Trophoblast cell (in vitro differentiated cells and primary cell): ENCODE measurements at regions not wholly inside any gene's neighbourhood (a gene's known extent, or its start where the extent isn't known, plus 50 kb on each side); places are given as distances from the start of the nearest gene placed in this dataset.

ENCODE experiments used
- DNase-seq, 2 donors: peaks; one replicate each; pipeline ENCODE4 v3.0.0-alpha.2; 2016
- H2AFZ ChIP-seq: 2 replicates; pipeline ENCODE4 v1.6.1; 2013; ENCODE audit warnings: low read length, moderate library complexity, mild to moderate bottlenecking; ENCODE audit not compliant: insufficient read depth, poor library complexity
- H2AK5ac ChIP-seq: 2 replicates; pipeline ENCODE4 v1.6.1; 2013; ENCODE audit warnings: mild to moderate bottlenecking, low read length
- H2BK120ac ChIP-seq: 2 replicates; pipeline ENCODE4 v1.6.1; 2013; ENCODE audit warnings: low read length, mild to moderate bottlenecking, moderate library complexity; ENCODE audit not compliant: insufficient read depth, poor library complexity
- H2BK12ac ChIP-seq: 2 replicates; pipeline ENCODE4 v1.6.1; 2013; ENCODE audit warnings: mild to moderate bottlenecking, low read length, moderate library complexity
- H2BK5ac ChIP-seq: 2 replicates; pipeline ENCODE4 v1.6.1; 2013; ENCODE audit warnings: low read length, low read depth, moderate library complexity, mild to moderate bottlenecking; ENCODE audit not compliant: poor library complexity
- H3K14ac ChIP-seq: 2 replicates; pipeline ENCODE4 v1.6.1; 2013; ENCODE audit warnings: mild to moderate bottlenecking, low read length
- H3K18ac ChIP-seq: 2 replicates; pipeline ENCODE4 v1.6.1; 2013; ENCODE audit warnings: mild to moderate bottlenecking, low read length
- H3K23ac ChIP-seq: 2 replicates; pipeline ENCODE4 v1.6.1; 2013; ENCODE audit warnings: low read length
- H3K27ac ChIP-seq: 2 replicates; pipeline ENCODE4 v1.5.1; 2013; ENCODE audit warnings: low read depth, mild to moderate bottlenecking, inconsistent platforms, low read length, moderate library complexity
- H3K27me3 ChIP-seq: 2 replicates; pipeline ENCODE4 v1.6.1; 2013; ENCODE audit warnings: inconsistent platforms, mild to moderate bottlenecking, low read length, moderate library complexity; ENCODE audit not compliant: insufficient read depth
- H3K36me3 ChIP-seq, 2 experiments: 1 replicate in 1 of 2; 2 replicates in 1 of 2; pipeline ENCODE4 v1.6.1; 2013; ENCODE audit warnings: low read length in 2 of 2, mild to moderate bottlenecking in 2 of 2, moderate library complexity in 1 of 2; ENCODE audit not compliant: insufficient read depth in 2 of 2, control insufficient read depth in 1 of 2
- H3K4ac ChIP-seq: 2 replicates; pipeline ENCODE4 v1.6.1; 2013; ENCODE audit warnings: low read depth, mild to moderate bottlenecking, low read length, moderate library complexity
- H3K4me1 ChIP-seq, 2 experiments: 1 replicate in 1 of 2; 2 replicates in 1 of 2; pipeline ENCODE4 v1.6.1; 2013; ENCODE audit warnings: low read length in 2 of 2, mild to moderate bottlenecking in 2 of 2, moderate library complexity in 1 of 2; ENCODE audit not compliant: insufficient read depth in 2 of 2, control insufficient read depth in 1 of 2
- H3K4me2 ChIP-seq: 2 replicates; pipeline ENCODE4 v1.6.1; 2013; ENCODE audit warnings: inconsistent platforms, mild to moderate bottlenecking, low read length, moderate library complexity
- H3K4me3 ChIP-seq: 2 replicates; pipeline ENCODE4 v1.5.1; 2013; ENCODE audit warnings: mild to moderate bottlenecking, low read depth, low read length, inconsistent platforms
- H3K79me1 ChIP-seq: one replicate; pipeline ENCODE4 v1.6.1; 2013; ENCODE audit warnings: low read length
- H3K79me2 ChIP-seq: 2 replicates; pipeline ENCODE4 v1.6.1; 2013; ENCODE audit warnings: low read length, mild to moderate bottlenecking; ENCODE audit not compliant: control insufficient read depth, insufficient read depth, poor library complexity
- H3K9ac ChIP-seq: 2 replicates; pipeline ENCODE4 v1.6.1; 2013; ENCODE audit warnings: mild to moderate bottlenecking, low read length
- H3K9me3 ChIP-seq: 2 replicates; pipeline ENCODE4 v1.6.1; 2013; ENCODE audit warnings: low read depth, mild to moderate bottlenecking, control low read depth, inconsistent platforms, low read length; ENCODE audit not compliant: insufficient read depth
- H4K12ac ChIP-seq: 2 replicates; pipeline ENCODE4 v1.6.1; 2013; ENCODE audit warnings: low read depth, mild to moderate bottlenecking, low read length, moderate library complexity
- H4K8ac ChIP-seq: 2 replicates; pipeline ENCODE4 v1.6.1; 2013; ENCODE audit warnings: low read depth, mild to moderate bottlenecking, low read length, moderate library complexity
- H4K91ac ChIP-seq: one replicate; pipeline ENCODE4 v1.6.1; 2013; ENCODE audit warnings: low read depth, mild to moderate bottlenecking, low read length, moderate library complexity
- WGBS: extraction: QIAGEN DNeasy Blood & Tissue Kit; methylation state at CpG from one replicate; pipeline ENCODE4 v1.1.7; 2013; ENCODE audit warnings: missing lambda C conversion rate; ENCODE audit not compliant: insufficient read length, insufficient coverage; ENCODE audit errors: extremely low coverage; 5-methylcytosine and 5-hydroxymethylcytosine counted together

GRCh38 chr3:150172356-150172755, 201.7 kb upstream of the PFN2 start:
- no peak overlapping the region for H3K27ac ChIP-seq
- no peak overlapping the region for H3K23ac ChIP-seq
- H3K79me1 ChIP-seq, result no peaks in the 10 kb centered on the region
- no peak overlapping the region for H3K18ac ChIP-seq
- H3K4me1 ChIP-seq, result no peaks in the 10 kb centered on the region
- no peaks in the 10 kb centered on the region for H3K9me3 ChIP-seq
- no peaks in the 10 kb centered on the region for H3K36me3 ChIP-seq
- no peak overlapping the region for H3K9ac ChIP-seq
- H3K4me2 ChIP-seq, result no peak overlapping the region
- no peaks in the 10 kb centered on the region for H3K27me3 ChIP-seq
- no peak overlapping the region for H2AFZ ChIP-seq
- DNase-seq, result no peak
- no peak overlapping the region for H4K12ac ChIP-seq
- whole genome bisulfite sequencing, result no CpG with 5 or more reads among the region's 2 CpGs
- no peak overlapping the region for H3K4me3 ChIP-seq
- H3K79me2 ChIP-seq, result no peaks in the 10 kb centered on the region
- no peak overlapping the region for H4K8ac ChIP-seq
- H2BK120ac ChIP-seq, result no peak overlapping the region
- no peak overlapping the region for H3K4ac ChIP-seq
- H2BK5ac ChIP-seq, result no peak overlapping the region
- no peak overlapping the region for H2BK12ac ChIP-seq
- H3K14ac ChIP-seq, result no peak overlapping the region
- no peak overlapping the region for H4K91ac ChIP-seq
- H2AK5ac ChIP-seq, result no peak overlapping the region

GRCh38 chr3:150170852-150171520, 200.3 kb upstream of the PFN2 start:
- Histone ChIP-seq H3K27me3 (no peaks in the 10 kb centered on the region), H2AFZ (no peak overlapping the region)
- WGBS, result no CpG with 5 or more reads among the region's 6 CpGs

GRCh38 chr3:150169330-150169940, 198.7 kb upstream of the PFN2 start:
- no peak overlapping the region for H2BK12ac ChIP-seq
- H4K91ac ChIP-seq, result no peak overlapping the region
- H2AFZ ChIP-seq, result no peak overlapping the region
- no peak overlapping the region for H3K27ac ChIP-seq
- H2BK5ac ChIP-seq, result no peak overlapping the region
- H3K27me3 ChIP-seq, result no peaks in the 10 kb centered on the region
- H3K23ac ChIP-seq, result no peak overlapping the region
- H3K4ac ChIP-seq, result no peak overlapping the region
- no peak overlapping the region for H4K8ac ChIP-seq
- H3K4me1 ChIP-seq, result no peaks in the 10 kb centered on the region
- no peaks in the 10 kb centered on the region for H3K79me1 ChIP-seq
- no peak for DNase-seq
- H3K9ac ChIP-seq, result no peak overlapping the region
- no peak overlapping the region for H2BK120ac ChIP-seq
- no CpG with 5 or more reads among the region's 5 CpGs for WGBS
- no peak overlapping the region for H4K12ac ChIP-seq
- no peaks in the 10 kb centered on the region for H3K9me3 ChIP-seq
- H3K36me3 ChIP-seq, result no peaks in the 10 kb centered on the region
- no peaks in the 10 kb centered on the region for H3K79me2 ChIP-seq
- no peak overlapping the region for H2AK5ac ChIP-seq
- no peak overlapping the region for H3K4me2 ChIP-seq
- no peak overlapping the region for H3K18ac ChIP-seq
- no peak overlapping the region for H3K4me3 ChIP-seq
- H3K14ac ChIP-seq, result no peak overlapping the region

More at GRCh38 chr3:150170852-150171520, 200.3 kb upstream of the PFN2 start:
- Histone ChIP-seq H2AK5ac (no peak overlapping the region), H2BK120ac (no peak overlapping the region), H4K8ac (no peak overlapping the region), H2BK12ac (no peak overlapping the region), H3K4me1 (no peaks in the 10 kb centered on the region), H3K79me1 (no peaks in the 10 kb centered on the region), H3K27ac (no peak overlapping the region), H3K4me2 (no peak overlapping the region), H3K14ac (no peak overlapping the region), H3K23ac (no peak overlapping the region), H3K4ac (no peak overlapping the region), H3K36me3 (no peaks in the 10 kb centered on the region), H3K4me3 (no peak overlapping the region), H3K9ac (no peak overlapping the region), H3K79me2 (no peaks in the 10 kb centered on the region), H2BK5ac (no peak overlapping the region), H4K12ac (no peak overlapping the region), H3K9me3 (no peaks in the 10 kb centered on the region), H4K91ac (no peak overlapping the region), H3K18ac (no peak overlapping the region)
- no peak for DNase-seq

- WGBS, result no CpG with 5 or more reads among the region's 2 CpGs
- Histone ChIP-seq H3K27ac (no peak overlapping the region), H2AFZ (no peak overlapping the region), H2AK5ac (no peak overlapping the region), H2BK12ac (no peak overlapping the region), H3K4me1 (no peaks in the 10 kb centered on the region), H3K4ac (no peak overlapping the region), H4K91ac (no peak overlapping the region), H3K4me2 (no peak overlapping the region), H3K14ac (no peak overlapping the region), H2BK5ac (no peak overlapping the region), H4K8ac (no peak overlapping the region), H3K18ac (no peak overlapping the region), H3K36me3 (no peaks in the 10 kb centered on the region), H3K23ac (no peak overlapping the region), H3K79me1 (no peaks in the 10 kb centered on the region), H3K9me3 (no peaks in the 10 kb centered on the region), H2BK120ac (no peak overlapping the region), H3K9ac (no peak overlapping the region), H3K27me3 (no peaks in the 10 kb centered on the region), H3K4me3 (no peak overlapping the region), H3K79me2 (no peaks in the 10 kb centered on the region), H4K12ac (no peak overlapping the region)
- no peak for DNase-seq
Observed at GRCh38 chr3:150168698-150169097, 198.0 kb upstream of the PFN2 start.
